ENCODE measurements at regions not wholly inside any gene's neighbourhood (a gene's known extent, or its start where the extent isn't known, plus 50 kb on each side); places are given as distances from the start of the nearest gene placed in this dataset.
"Not testable (repeated sequence)": the region's sequence is repeated elsewhere in the genome, so short reads cannot be mapped to it uniquely, and the experiment has no call there.

DNA sequence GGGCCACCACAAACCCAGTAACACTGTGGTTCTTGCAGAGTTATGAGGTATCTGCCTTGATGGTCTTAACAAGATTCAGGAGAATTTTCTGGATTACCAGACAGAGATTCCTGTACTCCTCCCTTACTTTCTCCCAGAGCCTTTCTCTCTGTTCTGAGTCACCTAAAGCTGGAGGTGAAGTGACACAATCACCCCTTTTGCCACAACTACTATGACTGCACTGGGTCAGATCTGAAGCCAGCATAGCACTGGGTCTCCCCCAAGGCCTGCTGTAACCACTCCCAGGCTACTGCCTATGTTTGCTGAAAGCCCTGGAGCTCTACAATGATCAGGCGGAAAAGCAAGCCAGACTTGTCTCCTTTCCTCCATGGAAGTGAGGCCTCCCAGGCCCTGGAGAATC is 156.7 kb upstream of the NEGR1 start:
- no peak for ATAC-seq
- H3K9me3 Mint-ChIP-seq = peaks cover 23% of the 10 kb centered on the region
- H3K4me1 Mint-ChIP-seq (ENCODE audit: low read depth in 2 of 2) = no peaks in the 10 kb centered on the region
- no peak overlapping the region for H3K4me3 Mint-ChIP-seq
- H3K36me3 Mint-ChIP-seq = peaks cover 5% of the 10 kb centered on the region
- H3K27me3 Mint-ChIP-seq = no peaks in the 10 kb centered on the region
- H3K27ac Mint-ChIP-seq = no peak overlapping the region
- no peak for DNase-seq (ENCODE audit: low spot score)

DNA sequence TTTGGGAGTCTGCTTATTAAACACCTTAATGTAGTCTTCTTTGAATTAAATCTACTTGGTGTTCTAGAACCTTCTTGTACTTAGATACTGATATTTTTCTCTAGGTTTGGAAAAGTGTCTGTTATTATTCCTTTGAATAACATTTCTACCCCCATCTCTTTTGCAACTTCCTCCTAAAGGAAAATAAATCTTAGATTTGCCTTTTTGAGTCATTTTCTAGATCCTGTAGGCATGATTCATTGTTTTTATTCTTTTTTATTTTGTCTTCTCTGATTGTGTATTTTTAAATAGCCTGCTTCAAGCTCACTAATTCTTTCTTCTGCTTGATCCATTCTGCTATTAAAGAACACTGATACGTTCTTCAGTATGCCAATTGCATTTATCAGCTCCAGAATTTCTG is 155.9 kb upstream of the NEGR1 start:
- H3K27me3 Mint-ChIP-seq = no peaks in the 10 kb centered on the region
- H3K9me3 Mint-ChIP-seq = peaks cover 23% of the 10 kb centered on the region
- ATAC-seq (no peak), DNase-seq (ENCODE audit: low spot score) (no peak)
- peaks cover 5% of the 10 kb centered on the region for H3K36me3 Mint-ChIP-seq
- no peaks in the 10 kb centered on the region for H3K4me1 Mint-ChIP-seq (ENCODE audit: low read depth in 2 of 2)
- H3K27ac Mint-ChIP-seq = no peak overlapping the region
- H3K4me3 Mint-ChIP-seq = no peak overlapping the region

DNA sequence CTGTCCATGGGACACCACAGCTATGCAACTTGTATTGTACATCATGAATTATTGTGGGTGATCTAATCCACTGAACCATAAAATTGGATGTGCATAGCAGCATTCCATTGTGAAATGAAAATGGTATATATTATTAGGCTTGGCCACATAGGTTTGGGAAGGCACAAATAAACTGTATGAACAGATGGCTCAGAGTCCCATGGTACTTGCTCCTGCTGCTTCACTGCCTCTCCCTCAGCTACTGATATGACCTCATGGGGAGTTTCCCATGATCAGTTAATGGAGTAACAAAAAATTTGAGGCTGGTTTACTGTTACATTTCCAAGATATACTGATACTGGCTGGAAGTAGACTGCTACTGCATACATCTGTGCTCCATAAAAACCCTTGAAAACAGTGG is 152.7 kb upstream of the NEGR1 start:
- ATAC-seq (no peak), DNase-seq (ENCODE audit: low spot score) (no peak)
- Mint-ChIP-seq H3K4me3 (no peak overlapping the region), H3K36me3 (peaks cover 5% of the 10 kb centered on the region), H3K27ac (no peak overlapping the region), H3K4me1 (ENCODE audit: low read depth in 2 of 2) (no peaks in the 10 kb centered on the region), H3K9me3 (peaks cover 17% of the 10 kb centered on the region), H3K27me3 (no peaks in the 10 kb centered on the region)

DNA sequence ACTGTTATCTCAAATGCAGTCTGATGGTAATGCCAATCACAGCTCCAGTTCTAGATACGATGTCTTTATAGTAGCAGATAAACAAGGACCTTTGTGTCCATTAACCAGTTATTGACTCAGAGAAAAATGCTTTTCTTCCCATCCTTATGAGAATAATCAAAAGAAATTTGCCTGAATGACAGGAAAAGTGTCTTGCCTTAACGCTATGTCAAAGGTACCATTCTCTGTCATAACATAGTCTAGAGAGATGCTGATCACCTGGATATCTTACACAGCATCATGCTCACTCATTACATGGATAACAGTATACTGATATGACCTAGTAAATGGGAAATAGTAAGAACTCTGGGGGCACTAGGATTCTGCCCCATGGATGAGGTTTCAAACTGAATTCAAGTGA is 151.7 kb upstream of the NEGR1 start:
- H3K4me3 Mint-ChIP-seq = no peak overlapping the region
- H3K36me3 Mint-ChIP-seq = peaks cover 5% of the 10 kb centered on the region
- no peaks in the 10 kb centered on the region for H3K4me1 Mint-ChIP-seq (ENCODE audit: low read depth in 2 of 2)
- DNase-seq (ENCODE audit: low spot score) (no peak), ATAC-seq (no peak)
- H3K27ac Mint-ChIP-seq = no peak overlapping the region
- no peaks in the 10 kb centered on the region for H3K27me3 Mint-ChIP-seq
- peaks cover 17% of the 10 kb centered on the region for H3K9me3 Mint-ChIP-seq

DNA sequence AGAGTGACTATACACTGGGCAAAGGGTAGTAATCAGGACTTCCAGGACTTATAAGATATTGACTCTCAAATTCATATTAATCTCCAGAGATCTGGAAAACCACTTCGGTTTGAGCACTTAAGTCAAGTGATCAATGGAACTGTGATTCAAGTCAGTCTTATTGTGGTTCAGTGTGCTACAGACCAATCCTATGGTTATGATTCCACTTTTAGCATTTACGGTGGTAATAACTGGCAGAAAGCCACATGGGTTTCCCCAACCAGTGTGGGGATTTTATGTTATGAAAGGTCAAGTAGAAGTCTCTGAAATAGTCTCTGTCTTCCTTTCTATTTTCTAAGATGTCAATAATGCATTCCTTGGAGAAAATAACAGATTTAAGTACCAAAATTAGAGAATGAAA is 151.3 kb upstream of the NEGR1 start:
- no peak overlapping the region for H3K4me3 Mint-ChIP-seq
- ATAC-seq = no peak

DNA sequence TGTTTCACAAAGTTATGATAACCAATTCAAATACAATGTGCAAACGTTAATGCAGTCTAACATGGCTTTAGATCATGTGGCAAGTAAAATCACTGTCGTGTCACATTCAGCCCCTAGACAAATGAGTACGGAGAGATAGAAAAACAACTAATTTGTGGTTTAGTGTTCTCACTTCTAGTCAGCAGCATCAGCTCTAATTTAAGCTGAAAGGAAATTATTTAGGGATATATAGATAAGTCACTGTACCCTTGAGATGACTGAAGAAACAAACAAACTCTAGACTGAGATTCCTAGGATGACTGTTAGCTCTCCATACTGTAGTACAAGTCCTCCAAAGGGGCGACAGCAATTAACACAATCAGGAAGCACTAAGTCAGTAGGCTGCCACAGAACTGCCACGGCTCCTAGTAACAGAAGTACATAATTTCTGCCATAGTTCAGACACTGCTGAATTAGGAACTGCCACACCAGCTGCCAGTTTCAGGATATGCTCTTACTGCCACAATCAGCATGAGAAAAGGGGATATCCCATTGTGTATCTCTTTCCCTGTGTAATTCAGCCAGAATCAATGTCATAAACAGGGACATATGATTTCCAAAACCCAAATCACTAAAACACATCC is 150.4 kb upstream of the NEGR1 start:
- H3K27ac Mint-ChIP-seq = no peak overlapping the region
- ATAC-seq = no peak
- no peaks in the 10 kb centered on the region for H3K4me1 Mint-ChIP-seq (ENCODE audit: low read depth in 2 of 2)

More for the DNA sequence above, 151.3 kb upstream of the NEGR1 start:
- peaks cover 2% of the 10 kb centered on the region for H3K36me3 Mint-ChIP-seq
- no peak for DNase-seq (ENCODE audit: low spot score)
- H3K27ac Mint-ChIP-seq = no peak overlapping the region
- no peaks in the 10 kb centered on the region for H3K27me3 Mint-ChIP-seq
- peaks cover 15% of the 10 kb centered on the region for H3K9me3 Mint-ChIP-seq
- no peaks in the 10 kb centered on the region for H3K4me1 Mint-ChIP-seq (ENCODE audit: low read depth in 2 of 2)

DNA sequence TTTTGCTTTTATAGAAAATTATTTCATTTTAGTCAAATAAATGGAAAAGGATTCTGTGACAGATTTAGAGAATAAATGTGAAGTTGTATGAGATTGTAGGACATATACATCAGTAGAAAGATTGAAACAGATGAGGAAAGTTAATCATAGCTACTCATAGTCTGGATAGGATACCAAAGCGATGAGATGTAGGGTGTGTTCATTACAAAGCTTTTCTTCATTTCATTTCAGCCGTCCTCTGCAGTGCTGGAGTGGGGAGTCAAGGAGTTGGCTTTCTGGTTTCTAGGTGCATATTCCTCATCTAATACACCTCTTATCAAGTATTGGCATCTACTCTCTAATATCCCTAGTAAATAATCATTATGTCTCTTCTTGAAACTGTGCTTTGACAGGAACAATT is 149.5 kb upstream of the NEGR1 start:
- ATAC-seq (no peak), DNase-seq (ENCODE audit: low spot score) (no peak)
- H3K4me1 Mint-ChIP-seq (ENCODE audit: low read depth in 2 of 2) = no peaks in the 10 kb centered on the region
- H3K27me3 Mint-ChIP-seq = no peaks in the 10 kb centered on the region
- H3K4me3 Mint-ChIP-seq = no peak overlapping the region
- H3K9me3 Mint-ChIP-seq = peaks cover 13% of the 10 kb centered on the region
- H3K27ac Mint-ChIP-seq = no peak overlapping the region
- H3K36me3 Mint-ChIP-seq = peaks cover 3% of the 10 kb centered on the region

More for the DNA sequence above, 150.4 kb upstream of the NEGR1 start:
- no peak for DNase-seq (ENCODE audit: low spot score)
- Mint-ChIP-seq H3K4me3 (no peak overlapping the region), H3K27me3 (no peaks in the 10 kb centered on the region), H3K9me3 (peaks cover 12% of the 10 kb centered on the region), H3K36me3 (no peaks in the 10 kb centered on the region)

DNA sequence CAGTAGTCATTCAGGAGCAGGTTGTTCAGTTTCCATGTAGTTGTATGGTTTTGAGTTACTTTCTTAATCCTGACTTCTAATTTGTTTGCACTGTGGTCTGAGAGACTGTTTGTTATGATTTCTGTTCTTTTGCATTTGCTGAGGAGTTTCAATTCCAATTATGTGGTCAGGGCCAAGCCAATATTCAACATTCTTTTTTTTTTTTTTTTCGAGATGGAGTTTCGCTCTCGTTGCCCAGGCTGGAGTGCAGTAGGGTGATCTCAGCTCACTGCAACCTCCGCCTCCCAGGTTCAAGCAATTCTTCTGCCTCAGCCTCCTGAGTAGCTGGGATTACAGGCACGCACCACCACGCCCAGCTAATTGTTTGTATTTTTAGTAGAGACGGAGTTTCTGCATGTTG is 145.9 kb upstream of the NEGR1 start:
- H3K27me3 Mint-ChIP-seq; ATAC-seq; H3K9me3 Mint-ChIP-seq; H3K4me1 Mint-ChIP-seq (ENCODE audit: low read depth in 2 of 2); H3K4me3 Mint-ChIP-seq; H3K36me3 Mint-ChIP-seq; H3K27ac Mint-ChIP-seq; DNase-seq (ENCODE audit: low spot score): not testable (repeated sequence)

DNA sequence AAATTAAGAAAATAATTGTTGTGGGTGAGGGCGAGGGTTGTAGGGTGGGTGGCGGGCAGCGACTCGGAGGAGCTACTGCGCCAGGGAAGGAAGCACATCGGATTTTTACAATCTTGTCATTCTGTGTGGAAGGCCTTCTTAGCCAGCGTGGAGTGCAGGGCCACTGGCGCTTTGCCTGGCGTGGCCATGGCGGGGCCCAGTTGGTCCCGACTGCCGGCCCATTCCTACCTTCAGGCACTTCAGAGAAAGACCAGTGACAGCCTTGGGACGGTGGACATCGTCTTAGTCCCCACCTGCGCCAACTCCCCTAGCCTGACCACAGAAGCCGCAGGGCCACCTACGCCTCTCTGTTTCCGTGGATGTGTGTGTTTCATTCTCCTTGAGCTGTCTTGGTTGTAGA is 136.9 kb upstream of the NEGR1 start:
- no peak for ATAC-seq
- Mint-ChIP-seq H3K27me3 (no peaks in the 10 kb centered on the region), H3K4me1 (ENCODE audit: low read depth in 2 of 2) (no peaks in the 10 kb centered on the region), H3K36me3 (no peaks in the 10 kb centered on the region), H3K4me3 (no peak overlapping the region), H3K9me3 (peaks cover 11% of the 10 kb centered on the region), H3K27ac (no peak overlapping the region)
- DNase-seq (ENCODE audit: low spot score) = no peak

DNA sequence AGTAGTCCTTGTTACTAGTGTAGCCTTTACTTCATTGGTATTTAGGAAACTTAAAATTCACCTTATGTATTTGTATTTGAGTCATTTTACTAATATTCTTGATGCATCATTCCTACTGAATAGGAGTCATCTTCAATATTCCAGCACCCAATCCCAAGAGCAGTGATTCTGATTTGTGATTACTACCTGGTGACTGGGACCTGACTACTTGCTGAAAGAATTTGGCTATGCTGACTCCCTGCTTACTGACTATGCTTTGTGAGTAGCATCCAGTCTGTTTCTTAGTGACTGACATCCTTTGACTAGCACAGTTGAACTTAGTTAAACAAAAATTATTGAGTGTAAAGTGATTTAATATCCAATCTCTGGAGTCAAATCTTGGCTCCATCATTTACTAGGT is 129.9 kb upstream of the NEGR1 start:
- DNase-seq (ENCODE audit: low spot score) = no peak
- H3K4me3 Mint-ChIP-seq = no peak overlapping the region
- H3K27ac Mint-ChIP-seq = no peak overlapping the region
- H3K27me3 Mint-ChIP-seq = no peaks in the 10 kb centered on the region
- no peaks in the 10 kb centered on the region for H3K4me1 Mint-ChIP-seq (ENCODE audit: low read depth in 2 of 2)
- H3K9me3 Mint-ChIP-seq = peaks cover 8% of the 10 kb centered on the region
- no peak for ATAC-seq
- H3K36me3 Mint-ChIP-seq = no peaks in the 10 kb centered on the region

DNA sequence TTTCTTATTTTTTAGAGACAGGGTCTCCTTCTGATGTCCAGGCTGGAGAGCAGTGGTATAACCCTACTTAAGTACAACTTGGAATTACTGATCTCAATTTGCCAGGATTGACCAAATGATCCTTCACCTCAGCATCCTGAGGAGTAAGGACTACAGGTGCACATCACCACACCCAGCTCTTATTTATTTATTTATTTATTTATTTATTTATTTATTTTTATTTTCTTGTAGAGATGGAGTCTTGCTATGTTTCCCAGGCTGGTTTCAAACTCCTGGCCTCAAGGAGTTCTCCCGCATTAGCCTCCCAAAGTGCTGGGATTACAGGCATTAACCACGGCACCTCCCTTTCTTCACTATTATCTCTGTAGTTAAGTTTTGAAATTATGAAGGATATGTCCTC is 117.5 kb upstream of the NEGR1 start:
- H3K27ac Mint-ChIP-seq = no peak overlapping the region
- H3K4me3 Mint-ChIP-seq = no peak overlapping the region
- no peaks in the 10 kb centered on the region for H3K36me3 Mint-ChIP-seq
- ATAC-seq (no peak), DNase-seq (ENCODE audit: low spot score) (no peak)
- H3K4me1 Mint-ChIP-seq (ENCODE audit: low read depth in 2 of 2) = no peaks in the 10 kb centered on the region
- no peaks in the 10 kb centered on the region for H3K27me3 Mint-ChIP-seq
- H3K9me3 Mint-ChIP-seq = no peaks in the 10 kb centered on the region

DNA sequence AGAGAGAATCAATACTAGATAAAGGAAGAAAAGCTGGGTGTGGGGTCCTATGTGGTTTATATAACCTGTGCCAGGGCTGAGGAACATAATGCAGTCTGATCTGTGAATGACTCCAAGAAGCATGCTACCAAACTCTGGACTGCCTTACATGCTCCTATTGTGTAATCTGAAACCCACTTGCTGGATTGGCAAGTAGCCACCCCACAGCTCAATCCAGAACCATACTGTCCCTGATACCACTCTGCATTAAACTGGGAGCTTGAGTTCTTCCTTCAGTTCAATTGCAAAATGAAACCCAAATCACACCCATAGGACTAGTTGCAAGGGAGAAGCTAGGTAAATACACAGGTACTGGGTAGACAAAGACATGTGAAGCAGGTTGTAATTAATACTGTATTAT is 115.4 kb upstream of the NEGR1 start:
- Mint-ChIP-seq H3K4me3 (no peak overlapping the region), H3K27me3 (no peaks in the 10 kb centered on the region), H3K9me3 (no peaks in the 10 kb centered on the region), H3K27ac (no peak overlapping the region), H3K4me1 (ENCODE audit: low read depth in 2 of 2) (no peaks in the 10 kb centered on the region), H3K36me3 (no peaks in the 10 kb centered on the region)
- DNase-seq (ENCODE audit: low spot score) = no peak
- ATAC-seq = no peak

DNA sequence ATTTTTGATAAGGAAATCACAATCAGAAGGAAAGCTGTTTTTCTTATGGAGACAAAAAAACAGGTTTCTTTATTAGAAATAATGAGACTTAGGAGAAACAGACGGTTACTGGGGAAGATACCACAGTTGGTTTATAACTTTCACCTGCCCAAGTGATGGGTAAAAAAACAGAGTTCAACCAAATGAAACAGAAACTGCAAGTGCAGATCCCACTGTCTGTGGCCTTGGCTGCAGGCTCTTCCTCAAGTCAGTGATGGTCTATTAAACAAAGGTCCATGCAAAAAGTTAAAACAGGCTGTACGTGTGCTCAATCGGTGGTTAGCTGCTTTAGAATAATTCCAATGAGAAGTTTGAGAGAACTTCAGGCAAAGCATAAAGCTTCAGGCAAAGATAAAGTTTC is 112.1 kb upstream of the NEGR1 start:
- no peak for ATAC-seq

DNA sequence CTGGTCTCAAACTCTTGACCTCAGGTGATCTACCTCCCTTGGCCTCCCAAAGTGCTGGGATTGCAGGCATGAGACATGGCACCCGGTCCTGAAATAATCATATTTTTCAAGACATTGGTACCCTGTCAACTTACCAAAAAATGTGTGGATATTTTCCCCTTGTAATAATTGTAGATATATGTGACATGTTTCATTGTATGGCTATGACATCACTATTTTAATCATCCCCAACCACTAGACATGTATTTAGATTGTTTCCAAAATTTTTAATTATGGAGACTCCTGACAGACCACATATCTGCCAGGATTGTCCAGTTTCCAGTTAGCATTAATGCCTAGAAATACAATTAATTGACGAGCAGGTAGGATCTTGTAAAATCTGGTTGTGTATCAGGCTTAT is 96.7 kb upstream of the NEGR1 start:
- H3K27me3 Mint-ChIP-seq = no peaks in the 10 kb centered on the region
- ATAC-seq = no peak
- H3K4me3 Mint-ChIP-seq = no peak overlapping the region
- no peaks in the 10 kb centered on the region for H3K4me1 Mint-ChIP-seq (ENCODE audit: low read depth in 2 of 2)
- no peaks in the 10 kb centered on the region for H3K36me3 Mint-ChIP-seq
- H3K9me3 Mint-ChIP-seq = no peaks in the 10 kb centered on the region
- no peak overlapping the region for H3K27ac Mint-ChIP-seq
- no peak for DNase-seq (ENCODE audit: low spot score)

More for the DNA sequence above, 112.1 kb upstream of the NEGR1 start:
- no peak overlapping the region for H3K4me3 Mint-ChIP-seq
- no peak for DNase-seq (ENCODE audit: low spot score)
- H3K36me3 Mint-ChIP-seq = no peaks in the 10 kb centered on the region
- no peaks in the 10 kb centered on the region for H3K27me3 Mint-ChIP-seq
- peaks cover 7% of the 10 kb centered on the region for H3K9me3 Mint-ChIP-seq
- no peak overlapping the region for H3K27ac Mint-ChIP-seq
- no peaks in the 10 kb centered on the region for H3K4me1 Mint-ChIP-seq (ENCODE audit: low read depth in 2 of 2)

DNA sequence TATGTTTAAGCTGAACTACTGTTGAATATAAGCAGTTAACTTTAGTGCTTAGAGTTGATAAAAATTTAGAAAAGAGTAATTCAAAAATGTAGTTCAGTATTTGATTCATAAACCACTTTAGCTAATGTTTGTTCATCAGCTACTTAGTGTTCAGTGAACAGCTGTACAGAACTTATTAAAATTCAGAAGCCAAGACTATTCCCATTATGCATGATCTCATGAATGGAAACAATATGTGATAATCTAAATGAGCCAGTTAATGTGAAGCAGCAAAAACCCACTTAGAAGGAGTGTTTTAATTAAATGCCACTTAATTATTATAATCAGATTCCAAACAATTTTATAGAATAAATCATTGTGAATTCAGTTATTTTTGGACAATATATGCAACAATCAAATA is 92.9 kb upstream of the NEGR1 start:
- Mint-ChIP-seq H3K4me1 (ENCODE audit: low read depth in 2 of 2) (peaks cover 0 to 2% of the 10 kb centered on the region in 2 donors), H3K27me3 (no peaks in the 10 kb centered on the region), H3K27ac (no peak overlapping the region), H3K4me3 (no peak overlapping the region), H3K9me3 (peaks cover 4% of the 10 kb centered on the region), H3K36me3 (no peaks in the 10 kb centered on the region)
- ATAC-seq (no peak), DNase-seq (ENCODE audit: low spot score) (no peak)

Measured in natural killer cell treated with Interleukin-12 subunit alpha and Interleukin-12 subunit beta and Interleukin-15 and Interleukin-18, amount 100 ng/mL, for 72 hours (primary cell).